NCI-H748 (cell line): ENCODE measurements at regions not wholly inside any gene's neighbourhood (a gene's known extent, or its start where the extent isn't known, plus 50 kb on each side); places are given as distances from the start of the nearest gene placed in this dataset.

Experiments
- DNase-seq: peaks from one replicate; lab custom pipeline; 2025; ENCODE audit not compliant: unreplicated experiment; lab: John Stamatoyannopoulos, UW

GRCh38 chr1:219863816-219864215 is 64.5 kb downstream of the SLC30A10 start:
- peak; percentile 38 for DNase-seq

GRCh38 chr1:219862366-219862765 is 66.0 kb downstream of the SLC30A10 start:
- no peak for DNase-seq

GRCh38 chr1:219858980-219859379 is 69.4 kb downstream of the SLC30A10 start:
- DNase-seq = peak; percentile 42

- DNase-seq = no peak
Measured at GRCh38 chr1:219847215-219847855, 81.0 kb downstream of the SLC30A10 start.

GRCh38 chr1:219839595-219839994 is 88.8 kb downstream of the SLC30A10 start:
- peak; percentile 69 for DNase-seq

GRCh38 chr1:219837994-219838294 is 90.4 kb downstream of the SLC30A10 start:
- DNase-seq = no peak

- peak; percentile 68 for DNase-seq
Measured at GRCh38 chr1:219837274-219837993, 90.9 kb downstream of the SLC30A10 start.

- peak; percentile 59 for DNase-seq
Measured at GRCh38 chr1:219834314-219834917, 93.9 kb downstream of the SLC30A10 start.

GRCh38 chr1:219833214-219833815 is 95.0 kb downstream of the SLC30A10 start:
- DNase-seq = no peak

- DNase-seq = no peak
Measured at GRCh38 chr1:219826290-219826689, 102.1 kb downstream of the SLC30A10 start.

GRCh38 chr1:219825355-219825754 is 103.0 kb downstream of the SLC30A10 start:
- DNase-seq = no peak

- no peak for DNase-seq
Measured at GRCh38 chr1:219824338-219824737, 104.0 kb downstream of the SLC30A10 start.

- DNase-seq = no peak
Measured at GRCh38 chr1:219820551-219820950, 107.8 kb downstream of the SLC30A10 start.

- no peak for DNase-seq
Measured at GRCh38 chr1:219817914-219818313, 110.4 kb downstream of the SLC30A10 start.

GRCh38 chr1:219813294-219813693 is 115.1 kb downstream of the SLC30A10 start:
- no peak for DNase-seq

GRCh38 chr1:219812491-219813203 is 115.7 kb downstream of the SLC30A10 start:
- peak; percentile 86 for DNase-seq

- no peak for DNase-seq
Measured at GRCh38 chr1:219812086-219812485, 116.3 kb downstream of the SLC30A10 start.

- no peak for DNase-seq
Measured at GRCh38 chr1:219810451-219810850, 117.9 kb downstream of the SLC30A10 start.

GRCh38 chr1:219808790-219809189 is 119.6 kb downstream of the SLC30A10 start:
- DNase-seq = no peak

GRCh38 chr1:219806642-219807041 is 121.7 kb downstream of the SLC30A10 start:
- DNase-seq = no peak

GRCh38 chr1:219806020-219806419 is 122.3 kb downstream of the SLC30A10 start:
- DNase-seq = no peak
